Dendritic cell treated with granulocyte-macrophage colony-stimulating factor and Interleukin-4, amounts not matched to agents 40 ng/mL and 50 ng/mL, for 4 days (primary cell): ENCODE measurements at regions not wholly inside any gene's neighbourhood (a gene's known extent, or its start where the extent isn't known, plus 50 kb on each side); places are given as distances from the start of the nearest gene placed in this dataset.
"Not testable (repeated sequence)": the region's sequence is repeated elsewhere in the genome, so short reads cannot be mapped to it uniquely, and the experiment has no call there.

Experiments
- H3K27ac Mint-ChIP-seq: one replicate; pipeline ENCODE4 v1.8.0; 2022; ENCODE audit warnings: mild to moderate bottlenecking, mixed read lengths
- H3K27me3 Mint-ChIP-seq: one replicate; pipeline ENCODE4 v1.8.0; 2022; ENCODE audit warnings: mild to moderate bottlenecking, mixed read lengths
- H3K36me3 Mint-ChIP-seq: one replicate; pipeline ENCODE4 v1.8.0; 2022; ENCODE audit warnings: low read depth, mixed read lengths
- H3K4me1 Mint-ChIP-seq: one replicate; pipeline ENCODE4 v1.8.0; 2022; ENCODE audit warnings: low read depth, mixed read lengths
- H3K4me3 Mint-ChIP-seq: one replicate; pipeline ENCODE4 v1.8.0; 2022; ENCODE audit warnings: mild to moderate bottlenecking, moderate library complexity, mixed read lengths
- H3K9me3 Mint-ChIP-seq: one replicate; pipeline ENCODE4 v1.8.0; 2022; ENCODE audit warnings: mixed read lengths
- intact Hi-C: fragments of 100-400 bp; cut with micrococcal nuclease; formaldehyde crosslinking; loops from one replicate; pipeline ENCODE4 v1.15.0; 2022

GRCh38 chr13:84127597-84128128 is 245.4 kb upstream of the SLITRK1 start:
- intact Hi-C loops: no loop called here
- Mint-ChIP-seq H3K27me3 (no peaks in the 10 kb centered on the region), H3K4me3 (no peak overlapping the region), H3K9me3 (no peaks in the 10 kb centered on the region), H3K4me1 (no peaks in the 10 kb centered on the region), H3K27ac (no peak overlapping the region), H3K36me3 (no peaks in the 10 kb centered on the region)

DNA sequence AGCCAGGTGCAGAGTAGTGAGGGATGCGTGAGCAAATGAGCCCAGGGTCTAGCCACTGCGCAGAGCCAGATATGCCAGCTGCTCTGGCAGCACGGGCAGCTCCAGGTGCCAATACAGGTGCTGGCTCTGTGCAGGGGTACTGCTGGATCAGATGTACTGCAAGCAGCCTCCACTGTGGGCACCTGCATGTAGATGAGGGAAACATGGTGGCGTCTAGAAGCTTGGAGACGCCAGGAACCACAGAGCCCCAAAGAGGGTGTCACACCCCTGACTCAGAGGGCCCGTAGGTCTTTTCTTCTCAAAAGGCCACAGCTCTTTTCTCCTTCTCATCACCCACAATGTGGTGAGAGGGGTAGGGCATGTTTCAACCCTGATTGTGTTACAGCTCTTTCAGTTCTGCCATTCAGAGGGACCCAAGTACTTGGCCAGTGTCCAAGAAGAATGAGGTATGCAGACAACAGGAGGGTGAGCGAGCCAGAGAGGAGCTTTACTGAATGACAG is 244.4 kb upstream of the SLITRK1 start:
- Mint-ChIP-seq H3K9me3 (no peaks in the 10 kb centered on the region), H3K4me1 (no peaks in the 10 kb centered on the region), H3K4me3 (no peak overlapping the region), H3K27me3 (no peaks in the 10 kb centered on the region), H3K36me3 (no peaks in the 10 kb centered on the region), H3K27ac (no peak overlapping the region)
- intact Hi-C loops: no loop called here

GRCh38 chr13:84121456-84121855 is 239.2 kb upstream of the SLITRK1 start:
- H3K4me3 Mint-ChIP-seq: no peak overlapping the region

GRCh38 chr13:84118839-84119409 is 236.7 kb upstream of the SLITRK1 start:
- no peaks in the 10 kb centered on the region for H3K4me1 Mint-ChIP-seq
- H3K27me3 Mint-ChIP-seq: no peaks in the 10 kb centered on the region
- intact Hi-C loops: no loop called here
- peaks cover 11% of the 10 kb centered on the region for H3K9me3 Mint-ChIP-seq
- no peak overlapping the region for H3K27ac Mint-ChIP-seq
- no peak overlapping the region for H3K4me3 Mint-ChIP-seq
- no peaks in the 10 kb centered on the region for H3K36me3 Mint-ChIP-seq

More at GRCh38 chr13:84121456-84121855, 239.2 kb upstream of the SLITRK1 start:
- no peaks in the 10 kb centered on the region for H3K9me3 Mint-ChIP-seq
- H3K36me3 Mint-ChIP-seq: no peaks in the 10 kb centered on the region
- H3K27ac Mint-ChIP-seq: no peak overlapping the region
- H3K27me3 Mint-ChIP-seq: no peaks in the 10 kb centered on the region
- intact Hi-C loops: no loop called here
- no peaks in the 10 kb centered on the region for H3K4me1 Mint-ChIP-seq

DNA sequence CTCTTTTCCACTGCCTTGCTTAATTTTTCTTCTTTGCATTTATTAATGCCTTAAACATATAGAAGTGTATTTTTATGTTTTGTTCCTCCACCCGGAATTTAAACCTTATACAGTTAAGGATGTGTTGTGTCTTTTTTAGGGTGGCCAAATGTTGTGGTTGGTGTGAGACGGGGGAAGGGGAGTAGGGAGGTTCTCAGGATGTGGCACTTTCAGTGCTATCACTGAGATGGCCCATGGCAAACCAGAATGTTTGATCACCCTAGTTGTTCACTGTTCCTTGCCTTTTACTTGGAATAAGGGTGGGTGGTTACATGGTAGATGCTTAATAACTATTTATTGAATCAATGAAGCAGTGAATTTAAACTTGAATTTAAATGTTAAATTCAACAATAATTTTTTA is 216.0 kb upstream of the SLITRK1 start:
- no peak overlapping the region for H3K27ac Mint-ChIP-seq

GRCh38 chr13:84097148-84097547 is 214.9 kb upstream of the SLITRK1 start:
- H3K4me1 Mint-ChIP-seq: no peaks in the 10 kb centered on the region
- no peaks in the 10 kb centered on the region for H3K36me3 Mint-ChIP-seq
- no peaks in the 10 kb centered on the region for H3K9me3 Mint-ChIP-seq
- no peaks in the 10 kb centered on the region for H3K27me3 Mint-ChIP-seq
- intact Hi-C loops: no loop called here
- H3K27ac Mint-ChIP-seq: no peak overlapping the region
- no peak overlapping the region for H3K4me3 Mint-ChIP-seq

More for the DNA sequence above, 216.0 kb upstream of the SLITRK1 start:
- no peaks in the 10 kb centered on the region for H3K4me1 Mint-ChIP-seq
- no peaks in the 10 kb centered on the region for H3K9me3 Mint-ChIP-seq
- H3K27me3 Mint-ChIP-seq: no peaks in the 10 kb centered on the region
- H3K4me3 Mint-ChIP-seq: no peak overlapping the region
- H3K36me3 Mint-ChIP-seq: no peaks in the 10 kb centered on the region
- intact Hi-C loops: no loop called here

DNA sequence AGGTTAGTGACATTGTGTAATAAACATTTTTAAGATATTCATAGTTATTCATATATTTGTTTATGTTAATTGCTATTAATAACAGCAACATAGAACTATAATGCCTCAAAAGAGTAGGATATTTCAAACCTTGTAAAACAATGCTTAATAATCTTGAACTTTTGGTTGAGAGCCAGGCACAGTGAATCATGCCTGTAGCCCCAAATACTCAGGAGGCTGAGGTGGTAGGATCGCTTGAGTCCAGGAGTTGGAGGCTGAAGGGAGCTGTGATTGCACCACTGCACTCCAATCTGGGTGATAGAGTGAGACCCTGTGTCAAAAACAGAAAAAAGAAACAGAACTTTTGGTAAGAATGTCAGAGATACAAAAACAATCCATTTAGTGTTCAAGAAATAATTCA is 213.9 kb upstream of the SLITRK1 start:
- intact Hi-C loops: no loop called here
- H3K9me3 Mint-ChIP-seq: no peaks in the 10 kb centered on the region
- H3K27ac Mint-ChIP-seq: no peak overlapping the region
- H3K4me3 Mint-ChIP-seq: no peak overlapping the region
- H3K27me3 Mint-ChIP-seq: no peaks in the 10 kb centered on the region
- no peaks in the 10 kb centered on the region for H3K36me3 Mint-ChIP-seq
- no peaks in the 10 kb centered on the region for H3K4me1 Mint-ChIP-seq

DNA sequence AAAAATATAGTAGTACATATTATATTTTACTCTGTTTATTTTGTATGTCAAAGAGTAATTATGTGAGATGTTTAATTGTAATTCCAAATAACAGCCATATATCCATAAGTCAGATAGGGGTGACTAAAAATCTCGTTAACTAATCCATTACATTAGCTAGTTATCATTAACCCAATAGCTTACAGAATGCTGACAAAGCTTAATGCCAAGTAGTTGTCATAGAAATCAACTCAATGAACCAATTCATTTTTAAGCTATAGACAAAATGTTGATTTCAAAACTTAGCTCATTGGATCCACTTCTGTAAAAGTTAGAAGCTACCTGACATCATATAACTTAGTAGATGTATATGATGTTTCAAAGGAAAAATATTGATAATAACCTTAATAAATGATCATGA is 206.7 kb upstream of the SLITRK1 start:
- Mint-ChIP-seq H3K9me3 (peaks cover 25% of the 10 kb centered on the region), H3K27ac (no peak overlapping the region), H3K36me3 (no peaks in the 10 kb centered on the region)

GRCh38 chr13:84086847-84087162 is 204.5 kb upstream of the SLITRK1 start:
- H3K36me3 Mint-ChIP-seq: no peaks in the 10 kb centered on the region
- intact Hi-C loops: no loop called here
- no peaks in the 10 kb centered on the region for H3K4me1 Mint-ChIP-seq
- peak overlapping the region; percentile 21 for H3K4me3 Mint-ChIP-seq
- peaks cover 25% of the 10 kb centered on the region for H3K9me3 Mint-ChIP-seq
- no peaks in the 10 kb centered on the region for H3K27me3 Mint-ChIP-seq
- H3K27ac Mint-ChIP-seq: no peak overlapping the region

More for the DNA sequence above, 206.7 kb upstream of the SLITRK1 start:
- no peak overlapping the region for H3K4me3 Mint-ChIP-seq
- no peaks in the 10 kb centered on the region for H3K4me1 Mint-ChIP-seq
- H3K27me3 Mint-ChIP-seq: no peaks in the 10 kb centered on the region
- intact Hi-C loops: no loop called here

GRCh38 chr13:84086098-84086846 is 204.0 kb upstream of the SLITRK1 start:
- H3K4me3 Mint-ChIP-seq: peak overlapping the region; percentile 64
- H3K27me3 Mint-ChIP-seq, H3K27ac Mint-ChIP-seq, H3K36me3 Mint-ChIP-seq, intact Hi-C loops, H3K4me1 Mint-ChIP-seq: not testable (repeated sequence)
- peaks cover 25% of the 10 kb centered on the region for H3K9me3 Mint-ChIP-seq

DNA sequence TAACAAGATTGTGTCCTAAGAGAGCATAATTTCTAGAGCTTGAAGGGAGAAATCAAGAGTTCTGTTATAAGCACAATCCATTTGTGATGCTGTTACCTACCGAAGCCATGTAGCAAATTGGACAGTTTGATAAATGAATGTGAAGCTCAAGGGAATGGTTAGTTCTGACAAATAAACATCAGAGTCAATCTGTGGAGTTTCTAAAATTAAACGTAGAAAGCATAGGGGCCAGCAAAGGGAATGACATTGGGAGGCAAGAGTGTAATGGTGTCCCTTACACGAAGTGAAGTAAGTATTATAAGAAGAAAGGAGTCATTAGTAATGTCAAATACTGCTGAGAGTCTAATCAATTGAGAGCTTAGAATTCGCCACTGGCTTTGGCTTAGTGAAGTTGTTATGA is 200.2 kb upstream of the SLITRK1 start:
- H3K4me1 Mint-ChIP-seq: no peaks in the 10 kb centered on the region
- peaks cover 21% of the 10 kb centered on the region for H3K9me3 Mint-ChIP-seq
- H3K27me3 Mint-ChIP-seq: no peaks in the 10 kb centered on the region
- H3K27ac Mint-ChIP-seq: no peak overlapping the region
- H3K36me3 Mint-ChIP-seq: no peaks in the 10 kb centered on the region
- intact Hi-C loops: no loop called here
- H3K4me3 Mint-ChIP-seq: no peak overlapping the region

- intact Hi-C loops: no loop called here
- Mint-ChIP-seq H3K27ac (no peak overlapping the region), H3K36me3 (no peaks in the 10 kb centered on the region), H3K27me3 (no peaks in the 10 kb centered on the region), H3K4me3 (no peak overlapping the region), H3K4me1 (no peaks in the 10 kb centered on the region), H3K9me3 (peaks cover 10% of the 10 kb centered on the region)
Measured at GRCh38 chr13:84080748-84081530, 198.7 kb upstream of the SLITRK1 start.

GRCh38 chr13:84077271-84077670 is 195.0 kb upstream of the SLITRK1 start:
- Mint-ChIP-seq H3K27ac (no peak overlapping the region), H3K4me1 (no peaks in the 10 kb centered on the region), H3K36me3 (no peaks in the 10 kb centered on the region), H3K27me3 (no peaks in the 10 kb centered on the region), H3K4me3 (no peak overlapping the region), H3K9me3 (no peaks in the 10 kb centered on the region)
- intact Hi-C loops: no loop called here

DNA sequence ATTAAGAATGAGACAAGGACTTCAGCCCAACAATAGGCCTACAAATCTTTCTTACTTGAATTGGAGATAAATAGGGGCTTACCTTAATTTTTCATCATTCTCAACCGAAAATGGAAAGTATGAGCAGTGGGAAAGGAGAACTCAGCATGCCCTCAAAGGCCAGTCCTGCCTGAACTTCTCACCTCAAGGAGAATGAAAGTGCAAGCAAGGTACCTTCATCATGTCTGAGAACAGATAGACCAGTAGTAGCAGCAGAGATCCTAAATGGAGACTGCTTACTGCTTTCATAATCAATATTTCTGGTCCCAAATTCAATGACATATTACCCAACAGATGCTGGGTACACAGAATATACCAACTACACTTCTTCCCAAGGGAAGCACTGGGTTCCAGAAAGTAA is 194.0 kb upstream of the SLITRK1 start:
- Mint-ChIP-seq H3K9me3 (no peaks in the 10 kb centered on the region), H3K4me1 (no peaks in the 10 kb centered on the region), H3K4me3 (no peak overlapping the region), H3K27ac (no peak overlapping the region), H3K36me3 (no peaks in the 10 kb centered on the region), H3K27me3 (no peaks in the 10 kb centered on the region)
- intact Hi-C loops: no loop called here
